Skin of body (tissue), 1 donor: ENCODE measurements at regions not wholly inside any gene's neighbourhood (a gene's known extent, or its start where the extent isn't known, plus 50 kb on each side); places are given as distances from the start of the nearest gene placed in this dataset.
A peak's percentile ranks its signal among the peaks of the same experiment; 100 is the strongest.

Experiments
- DNase-seq: peaks from one replicate; lab custom pipeline; 2025; lab: John Stamatoyannopoulos, UW

- DNase-seq = no peak
Measured at GRCh38 chr20:60565083-60565482, 606.9 kb downstream of the CDH26 start.

- DNase-seq = no peak
Measured at GRCh38 chr20:60565551-60565950, 607.3 kb downstream of the CDH26 start.

GRCh38 chr20:60569116-60569515 lies 610.9 kb downstream of the CDH26 start:
- no peak for DNase-seq

DNA sequence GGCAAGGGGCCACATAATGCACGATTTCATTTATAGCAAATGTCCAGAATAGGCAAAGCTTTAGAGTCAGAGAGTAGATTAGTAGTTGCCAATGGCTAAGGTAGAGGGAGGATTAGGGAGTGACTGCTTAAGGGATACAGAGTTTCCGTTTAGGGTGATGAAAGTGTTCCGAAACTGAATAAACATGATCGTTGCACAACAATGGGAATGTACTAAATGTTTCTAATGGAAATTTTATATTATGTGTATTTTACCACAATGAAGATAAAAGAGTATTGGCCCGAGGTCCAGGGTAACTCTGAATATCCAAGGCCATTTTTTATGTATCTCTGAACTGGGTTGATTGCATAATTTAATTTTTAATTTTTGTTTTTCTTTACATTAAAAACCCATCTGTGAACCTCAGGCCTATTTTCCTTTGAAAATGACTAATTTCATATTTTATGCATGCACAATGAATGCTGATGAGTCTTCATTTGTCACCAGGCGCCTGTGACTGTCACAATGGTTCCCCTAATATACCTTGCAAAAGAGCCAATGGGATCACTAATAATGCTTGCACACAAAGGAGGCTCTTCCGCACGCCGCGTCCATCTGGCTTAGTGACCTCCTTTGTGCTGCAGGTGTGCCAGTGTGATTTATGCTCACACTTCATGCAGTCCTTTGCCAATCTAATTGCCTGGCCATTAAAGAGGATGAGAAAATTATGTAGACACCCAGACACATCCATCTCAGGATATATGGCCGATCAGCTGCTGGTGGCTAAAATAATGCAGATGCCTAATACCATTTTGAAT lies 612.5 kb downstream of the CDH26 start:
- DNase-seq = no peak

DNA sequence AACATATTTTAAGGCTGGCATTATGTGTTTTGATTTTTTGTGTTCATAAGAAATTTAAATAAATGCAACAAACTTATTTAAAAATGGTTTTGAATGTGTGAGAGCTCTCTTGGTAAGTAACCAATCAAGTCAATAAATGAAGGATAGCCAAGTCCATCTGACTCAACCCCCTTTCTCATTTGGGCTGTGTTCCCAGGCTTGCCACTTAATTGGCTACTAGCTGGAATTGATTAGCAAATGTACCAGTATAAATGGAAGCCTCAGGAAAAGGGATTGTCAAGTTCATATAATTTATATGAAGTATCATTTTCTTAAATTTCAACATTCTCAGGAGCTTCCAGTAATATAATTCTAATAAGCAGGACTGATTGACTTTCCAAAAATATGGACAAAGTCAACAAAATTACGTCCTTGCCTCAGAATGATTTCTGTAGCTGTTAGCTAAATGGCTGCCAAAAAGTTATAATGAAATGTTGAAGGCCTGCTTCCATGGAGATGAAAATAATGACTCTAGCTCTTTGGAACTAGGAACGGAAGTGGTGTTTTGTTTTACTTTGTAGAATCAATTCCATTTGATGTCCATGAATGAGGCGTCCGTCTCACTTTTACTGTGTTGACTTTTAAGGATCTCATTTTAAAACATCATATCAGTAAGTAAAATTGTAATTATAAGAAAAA lies 614.9 kb downstream of the CDH26 start:
- DNase-seq = no peak

DNA sequence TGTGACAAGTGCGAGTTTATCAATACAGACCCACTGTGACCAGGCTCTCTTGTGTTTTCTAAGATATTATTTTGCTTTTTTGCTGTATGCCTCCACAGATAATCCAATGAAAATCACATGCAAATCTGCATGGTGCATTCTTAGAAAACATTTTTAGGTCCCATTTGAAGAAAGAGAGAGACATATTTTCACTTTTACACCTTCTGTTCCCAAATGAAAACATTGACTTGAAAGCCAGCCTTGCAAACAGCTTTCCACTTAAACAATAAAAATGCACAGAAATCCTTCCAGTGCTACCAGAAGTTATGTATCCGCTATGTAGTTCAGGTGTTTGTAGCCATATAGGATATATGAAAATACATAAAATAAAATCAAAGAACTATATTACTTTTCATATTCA lies 618.0 kb downstream of the CDH26 start:
- DNase-seq = no peak

GRCh38 chr20:60579941-60580515 lies 621.8 kb downstream of the CDH26 start:
- DNase-seq = no peak

- DNase-seq = no peak
Measured at GRCh38 chr20:60581606-60582115, 623.4 kb downstream of the CDH26 start.

DNA sequence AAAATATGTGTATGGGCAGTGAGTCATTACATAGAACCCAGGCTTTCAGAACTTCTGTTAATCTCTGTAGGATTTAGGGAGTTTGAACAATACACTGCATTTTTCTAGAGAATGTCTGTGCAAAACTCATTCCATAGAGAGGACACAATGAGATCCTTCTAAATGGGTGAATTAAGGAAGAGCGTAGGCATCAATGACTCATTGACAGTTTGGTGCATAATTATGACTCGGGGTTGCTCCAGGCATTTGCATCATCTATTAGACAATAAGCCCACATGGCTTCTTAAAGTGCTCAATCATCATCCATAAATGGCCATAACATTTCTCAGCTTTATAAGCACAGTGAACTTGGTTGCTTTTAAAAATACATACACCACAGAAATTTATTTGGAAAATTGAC lies 625.5 kb downstream of the CDH26 start:
- no peak for DNase-seq

DNA sequence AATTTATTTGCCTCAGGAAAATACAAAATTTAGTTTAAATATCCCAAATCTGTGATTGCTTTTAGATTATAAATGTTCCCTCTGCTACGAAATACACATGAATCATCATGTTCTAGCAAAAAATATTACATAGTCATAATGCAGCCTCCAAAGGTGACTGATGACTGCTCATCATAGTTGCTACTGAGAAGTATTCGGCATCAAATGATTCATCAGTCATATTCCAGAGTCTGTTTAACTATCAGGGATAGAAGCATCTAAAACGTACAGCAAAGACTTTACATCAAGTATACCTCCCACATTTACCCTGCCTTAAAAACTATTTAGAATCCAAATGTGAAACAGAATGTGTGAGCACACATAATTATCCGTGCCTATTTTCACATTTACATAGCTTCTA lies 626.0 kb downstream of the CDH26 start:
- no peak for DNase-seq

DNA sequence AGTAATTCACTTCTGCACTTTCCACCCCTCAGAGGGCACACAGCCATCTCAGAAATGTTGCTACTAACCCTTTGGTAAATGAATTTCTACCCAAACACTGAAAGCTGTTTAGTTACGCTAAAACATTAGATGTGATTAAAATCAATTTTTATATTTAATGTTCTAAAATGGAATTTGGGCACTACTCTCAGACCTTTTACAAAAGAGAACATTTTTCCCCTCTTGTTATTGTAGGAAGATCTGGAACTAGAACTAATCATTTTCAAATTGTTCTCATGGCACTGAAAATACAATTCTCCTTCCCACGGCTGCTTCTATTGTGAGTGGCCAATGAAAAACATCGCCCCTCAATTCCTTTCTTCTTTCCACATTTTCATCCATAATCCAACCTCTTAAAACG lies 627.4 kb downstream of the CDH26 start:
- no peak for DNase-seq

GRCh38 chr20:60586269-60587050 lies 628.2 kb downstream of the CDH26 start:
- no peak for DNase-seq

- DNase-seq = no peak
Measured at GRCh38 chr20:60587986-60588385, 629.8 kb downstream of the CDH26 start.

GRCh38 chr20:60589623-60590022 lies 631.4 kb downstream of the CDH26 start:
- DNase-seq = no peak

DNA sequence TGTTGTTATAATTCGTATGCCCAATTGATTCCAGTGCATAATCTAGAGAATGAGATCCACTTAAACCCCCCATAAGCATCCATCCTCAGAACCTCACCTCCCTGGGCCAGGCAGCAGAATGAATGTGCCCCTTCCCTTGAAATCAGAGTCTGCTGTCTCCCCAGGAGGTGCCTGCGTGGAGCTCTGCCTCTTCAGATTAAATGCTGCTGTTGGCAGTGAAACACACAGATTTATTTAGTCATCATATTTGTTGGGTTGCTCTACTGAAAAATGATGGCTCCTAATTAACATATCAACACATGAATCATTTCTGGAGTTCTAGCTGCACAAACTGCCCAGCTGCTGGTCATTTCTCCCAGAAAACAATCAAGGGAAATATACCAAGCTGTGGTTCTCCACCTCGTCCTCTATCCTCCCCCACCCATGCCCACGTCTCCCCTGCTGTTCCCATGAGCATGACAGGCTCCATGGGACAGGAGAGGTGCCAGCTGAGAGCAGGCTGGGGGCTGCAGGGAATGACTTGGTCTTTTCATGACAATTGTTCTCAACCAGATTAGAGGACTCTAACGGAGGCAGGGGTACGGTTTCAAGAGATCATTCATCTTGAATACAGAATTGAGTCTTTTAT lies 633.1 kb downstream of the CDH26 start:
- DNase-seq = no peak

GRCh38 chr20:60598528-60598927 lies 640.3 kb downstream of the CDH26 start:
- DNase-seq = no peak

- DNase-seq = no peak
Measured at GRCh38 chr20:60599381-60599780, 641.2 kb downstream of the CDH26 start.

GRCh38 chr20:60600036-60600435 lies 641.8 kb downstream of the CDH26 start:
- no peak for DNase-seq

DNA sequence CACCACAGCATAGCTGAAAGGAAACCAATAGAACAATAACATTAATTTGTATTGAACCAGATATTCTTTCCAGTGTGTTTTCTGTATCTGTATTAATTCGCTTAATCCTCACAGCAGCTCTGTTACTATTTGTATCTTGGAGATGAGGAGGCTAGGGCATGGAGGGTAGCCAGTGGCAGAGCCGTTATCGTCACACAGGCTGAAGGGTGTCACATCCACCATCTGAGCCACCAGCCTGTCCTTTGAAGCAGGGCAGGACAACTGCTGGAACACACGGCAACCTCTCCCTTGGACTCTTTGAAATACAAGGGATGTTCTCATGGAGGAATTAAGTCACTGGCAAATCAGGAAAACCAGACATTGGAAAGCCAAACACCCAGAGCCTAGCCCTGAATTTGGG lies 628.0 kb upstream of the CDH4 start:
- DNase-seq = no peak

DNA sequence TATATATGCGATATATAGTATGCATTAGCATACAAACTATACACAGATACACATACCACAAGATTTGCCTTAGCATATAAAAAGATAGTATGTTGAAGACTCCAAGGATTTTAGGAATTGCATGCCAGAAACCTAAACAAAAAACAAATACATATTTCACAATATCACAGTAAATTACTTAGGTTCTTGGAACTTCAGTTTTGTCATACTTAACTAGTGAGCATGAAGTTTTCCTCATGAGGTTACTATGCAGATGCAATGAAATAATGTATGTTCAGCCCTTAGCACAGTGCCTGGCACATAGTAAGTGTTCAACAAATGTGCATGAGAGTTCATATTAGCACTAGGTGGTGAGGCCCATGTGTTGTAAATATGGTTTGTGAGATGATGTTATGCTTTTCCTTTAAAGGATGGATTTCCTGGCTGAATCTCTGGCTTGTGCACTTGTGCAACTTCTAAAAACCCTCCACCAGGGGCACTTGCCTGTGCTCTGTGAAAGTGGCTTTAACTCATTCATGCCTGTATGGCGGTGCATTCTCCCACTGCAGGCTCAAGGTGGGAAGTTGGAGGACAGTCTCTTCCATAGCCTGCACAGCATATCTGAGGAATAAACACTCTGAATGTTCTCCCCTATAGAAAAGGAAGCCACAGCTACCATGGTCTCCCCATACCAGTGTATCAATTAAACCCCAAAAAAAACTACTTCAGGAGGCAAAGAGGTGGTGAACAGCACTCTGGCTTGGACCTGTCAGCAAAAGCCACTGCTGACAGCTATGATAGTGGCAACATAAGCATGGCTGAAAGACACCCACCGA lies 624.1 kb upstream of the CDH4 start:
- DNase-seq = peak; percentile 69
